HG03108 (cell line): ENCODE measurements at regions not wholly inside any gene's neighbourhood (a gene's known extent, or its start where the extent isn't known, plus 50 kb on each side); places are given as distances from the start of the nearest gene placed in this dataset.
A peak's percentile ranks its signal among the peaks of the same experiment; 100 is the strongest.
"Not testable (repeated sequence)": the region's sequence is repeated elsewhere in the genome, so short reads cannot be mapped to it uniquely, and the experiment has no call there.

Source experiments
- ATAC-seq: cut with Tn5 transposase; IDR thresholded peaks from one replicate; pipeline ENCODE4 v1.9.1; 2021; ENCODE audit warnings: moderate library complexity; ENCODE audit not compliant: unreplicated experiment

DNA sequence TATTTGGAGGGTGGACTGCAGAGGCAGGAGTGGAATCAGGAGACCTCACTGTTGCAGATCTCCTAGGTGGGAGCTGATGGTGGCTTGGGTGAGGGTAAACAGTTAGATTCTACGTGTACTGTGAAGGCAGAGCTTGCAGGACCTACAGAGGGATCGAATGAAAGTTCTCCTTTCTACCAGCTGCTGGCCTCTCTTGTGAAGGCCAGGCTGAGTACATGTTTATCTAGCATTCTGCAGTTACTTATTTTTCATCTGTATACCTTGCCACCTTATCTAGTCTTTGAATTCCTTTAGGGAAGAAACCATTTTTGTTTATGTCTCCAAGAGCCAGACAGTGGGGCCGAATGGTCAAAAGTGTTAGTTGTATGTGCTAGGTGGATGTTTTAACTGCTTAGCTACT, 57.6 kb downstream of the PTTG1 start:
- ATAC-seq, result no peak

DNA sequence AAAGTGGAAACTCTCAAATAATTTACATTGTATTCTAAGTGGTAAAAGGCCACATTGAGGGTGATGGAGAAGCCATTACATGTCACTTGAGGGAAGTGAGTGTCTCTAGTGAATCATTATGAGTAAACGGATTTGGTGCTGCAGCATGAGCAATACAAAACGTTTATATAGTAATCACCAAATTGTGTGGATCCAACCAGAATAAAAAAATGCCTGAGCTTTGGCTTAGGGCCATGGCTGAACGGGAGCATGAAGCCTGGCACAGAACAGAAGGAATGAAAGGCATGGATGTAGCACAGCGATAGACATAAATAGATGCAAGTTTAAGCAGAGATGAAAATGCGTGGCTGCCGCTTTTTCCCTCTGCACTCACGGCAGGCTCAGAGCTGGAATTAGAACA, 58.3 kb downstream of the PTTG1 start:
- no peak for ATAC-seq

DNA sequence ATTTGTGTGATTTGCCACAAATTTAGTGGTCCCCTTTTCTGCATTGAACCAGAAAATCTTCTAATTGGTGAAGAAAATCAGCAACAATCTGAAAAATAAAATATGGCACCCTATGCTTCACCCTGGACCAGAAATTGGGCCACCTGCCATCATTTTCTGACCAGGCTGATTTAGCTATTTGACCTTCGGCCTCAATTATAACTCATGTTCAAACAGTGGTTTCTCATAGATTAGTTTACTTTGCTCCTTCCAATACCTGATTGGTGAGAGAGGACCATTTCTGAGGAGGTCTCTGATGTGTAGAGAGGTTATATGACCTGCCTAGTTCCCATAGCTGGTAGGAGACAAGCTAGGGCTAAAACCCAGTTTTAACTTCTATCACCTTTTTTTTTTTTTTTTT, 59.0 kb downstream of the PTTG1 start:
- no peak for ATAC-seq

DNA sequence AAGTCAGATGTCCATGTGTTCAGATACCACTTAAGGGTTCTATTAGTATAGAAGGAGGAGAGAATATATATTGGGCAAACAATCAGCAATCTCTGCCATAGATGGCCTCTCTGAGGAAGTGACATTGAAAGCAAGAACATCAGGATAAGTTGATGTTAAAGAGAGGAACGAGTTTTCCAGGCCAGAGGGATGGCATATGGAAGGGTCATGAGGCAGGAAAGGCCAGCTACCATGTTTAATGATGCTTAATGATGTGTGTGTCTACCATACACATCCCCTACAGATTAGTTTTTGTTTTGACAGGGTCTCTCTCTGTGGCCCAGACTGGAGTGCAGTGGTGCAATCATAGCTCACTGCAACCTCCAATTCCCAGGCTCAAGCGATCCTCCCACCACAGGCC, 63.0 kb downstream of the PTTG1 start:
- ATAC-seq, result no peak

DNA sequence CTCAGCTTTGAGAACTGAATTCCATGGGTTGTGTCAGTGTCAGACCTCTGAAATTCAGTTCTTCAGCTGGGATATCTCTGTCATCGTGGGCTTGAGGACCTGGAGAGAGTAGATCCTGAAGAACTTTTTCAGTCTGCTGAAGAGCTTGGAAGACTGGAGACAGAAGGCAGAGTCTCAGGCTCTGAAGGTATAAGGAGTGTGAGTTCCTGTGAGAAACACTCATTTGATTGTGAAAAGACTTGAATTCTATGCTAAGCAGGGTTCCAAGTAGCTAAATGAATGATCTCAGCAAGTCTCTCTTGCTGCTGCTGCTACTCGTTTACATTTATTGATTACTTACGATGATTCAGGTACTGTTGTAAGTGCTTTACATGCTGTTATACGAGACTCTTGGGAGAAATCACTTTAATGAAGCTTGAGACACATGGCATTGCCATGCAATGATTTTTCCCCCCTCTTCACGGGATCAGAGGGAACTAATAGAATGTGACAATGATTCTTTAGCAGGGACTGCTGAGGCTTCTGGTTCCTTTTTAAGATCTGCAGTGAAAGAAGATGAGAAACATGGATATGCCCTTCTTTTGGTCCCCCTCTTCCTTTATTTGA, 63.8 kb downstream of the PTTG1 start:
- ATAC-seq, result no peak

DNA sequence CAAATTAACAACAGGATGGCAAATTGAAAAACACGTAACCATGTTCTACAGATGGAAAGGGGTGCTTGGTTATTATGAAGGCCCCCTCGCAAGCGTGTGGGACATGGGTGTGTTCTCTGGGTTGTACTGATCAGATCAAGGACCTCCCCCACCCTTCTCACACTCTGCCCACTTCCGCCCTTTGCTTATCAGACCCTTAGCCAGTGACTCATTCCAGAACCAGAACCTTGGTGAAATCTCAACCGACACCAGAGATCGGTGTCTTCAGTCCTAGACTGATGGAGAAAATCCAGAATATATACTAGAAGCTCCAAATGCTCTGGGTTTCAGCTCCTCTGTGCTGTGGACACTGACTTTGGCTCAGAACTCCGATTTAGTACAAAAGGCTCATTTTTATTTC, 64.9 kb downstream of the PTTG1 start:
- ATAC-seq, result no peak

DNA sequence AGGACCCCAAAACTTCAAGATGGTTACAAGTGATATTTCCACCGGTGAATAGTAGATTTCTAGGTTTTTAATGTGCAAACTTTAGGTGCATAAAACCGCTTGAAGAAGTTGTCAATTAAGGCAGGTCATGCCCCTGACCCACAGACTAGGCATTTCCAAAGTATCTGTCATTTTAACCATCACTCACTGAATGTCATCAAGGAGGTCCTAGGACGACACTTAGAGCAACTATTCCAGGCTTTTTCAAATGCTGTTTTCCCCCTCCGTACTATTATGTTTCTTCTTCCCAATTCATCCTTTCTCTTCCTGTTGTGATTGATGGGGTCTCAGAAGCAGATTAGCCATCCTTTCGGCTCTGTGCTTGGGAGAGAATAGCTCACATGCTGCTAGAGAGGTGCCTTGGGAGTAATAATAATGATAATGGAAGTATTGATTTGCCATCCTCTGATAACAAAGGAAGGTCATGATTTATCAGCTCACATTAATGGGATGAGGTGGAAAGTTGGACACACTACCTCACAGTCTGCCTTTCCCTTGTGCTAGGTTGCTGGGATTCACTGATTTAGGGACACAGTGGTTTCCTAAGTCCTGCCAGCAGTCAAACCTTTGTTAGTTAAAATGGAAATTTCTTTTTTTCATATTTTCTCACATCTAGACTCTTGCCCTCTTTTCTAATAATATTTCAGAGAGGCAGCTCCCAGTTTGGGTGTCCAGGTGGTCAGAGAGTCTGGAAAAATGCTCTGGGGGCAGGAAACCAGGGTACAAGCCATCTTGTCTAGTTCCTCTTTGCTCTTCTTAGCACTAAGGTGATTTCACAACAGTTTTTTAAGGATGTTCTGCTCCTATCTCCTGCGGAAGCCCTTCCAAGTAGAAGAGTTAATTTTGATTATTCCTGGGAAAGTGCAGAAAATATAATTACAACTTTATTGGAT, 67.0 kb downstream of the PTTG1 start:
- no peak for ATAC-seq

DNA sequence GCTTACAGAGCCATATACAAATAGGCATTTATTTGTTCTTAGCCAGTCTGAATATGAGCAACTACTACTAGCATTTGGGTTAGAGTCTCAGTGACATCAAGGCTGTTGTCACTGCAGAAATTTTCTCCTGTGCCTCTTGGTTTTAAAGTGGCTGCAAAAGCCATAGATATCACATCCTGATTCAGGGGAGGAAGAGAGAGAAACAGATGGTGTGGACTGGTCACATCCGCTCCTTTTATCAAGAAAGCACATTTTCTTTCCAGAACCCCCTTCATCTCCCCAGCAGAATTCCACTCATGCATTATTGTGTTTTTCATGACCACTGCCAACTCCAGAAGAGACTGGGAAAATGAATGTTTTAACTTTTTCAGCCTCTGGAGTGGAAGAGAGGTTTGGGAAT, 69.8 kb downstream of the PTTG1 start:
- ATAC-seq, result no peak

DNA sequence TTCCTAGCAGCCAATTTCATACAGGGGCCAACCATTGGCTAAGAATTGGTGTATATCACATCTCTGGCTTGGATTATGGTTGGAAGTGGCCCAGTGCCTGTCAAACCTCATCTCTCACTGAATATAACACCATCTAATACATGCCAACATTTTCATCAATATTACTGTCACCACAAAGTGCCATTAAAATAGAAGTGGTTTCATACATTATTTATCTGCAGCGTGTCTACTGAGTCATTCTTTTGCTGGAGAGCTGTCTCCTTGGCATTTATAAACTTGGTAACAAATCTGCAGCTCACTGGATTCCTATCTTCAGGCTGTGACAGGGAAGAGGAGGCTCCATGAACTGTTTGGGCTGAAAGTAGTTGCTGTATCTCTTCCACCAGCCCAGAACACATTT, 70.9 kb downstream of the PTTG1 start:
- ATAC-seq, result no peak

DNA sequence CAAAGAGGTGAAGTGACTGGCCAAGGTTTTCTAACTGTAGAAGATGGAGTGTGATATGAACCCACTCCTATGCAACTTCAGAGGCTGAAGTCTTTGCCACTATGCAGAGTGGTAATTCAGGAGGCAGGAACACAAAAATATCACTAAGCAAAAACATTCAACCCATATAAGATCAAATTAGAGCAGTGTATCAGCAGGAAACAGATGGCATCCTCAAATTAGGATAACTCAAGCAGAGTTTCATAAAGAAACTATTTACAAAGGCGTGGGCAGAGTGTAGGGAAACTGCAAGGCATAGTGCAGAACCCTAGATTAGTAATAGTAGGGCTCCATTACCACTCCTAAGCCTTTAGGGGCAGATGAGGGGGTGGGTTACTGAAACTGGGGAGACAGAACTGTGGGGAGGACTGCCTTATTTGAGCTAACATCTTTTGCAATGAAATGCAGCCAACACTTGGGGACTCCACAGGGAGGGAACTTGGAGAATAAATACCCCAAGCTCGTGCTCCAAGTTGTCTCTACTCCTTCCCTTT, 72.2 kb downstream of the PTTG1 start:
- ATAC-seq, result no peak

DNA sequence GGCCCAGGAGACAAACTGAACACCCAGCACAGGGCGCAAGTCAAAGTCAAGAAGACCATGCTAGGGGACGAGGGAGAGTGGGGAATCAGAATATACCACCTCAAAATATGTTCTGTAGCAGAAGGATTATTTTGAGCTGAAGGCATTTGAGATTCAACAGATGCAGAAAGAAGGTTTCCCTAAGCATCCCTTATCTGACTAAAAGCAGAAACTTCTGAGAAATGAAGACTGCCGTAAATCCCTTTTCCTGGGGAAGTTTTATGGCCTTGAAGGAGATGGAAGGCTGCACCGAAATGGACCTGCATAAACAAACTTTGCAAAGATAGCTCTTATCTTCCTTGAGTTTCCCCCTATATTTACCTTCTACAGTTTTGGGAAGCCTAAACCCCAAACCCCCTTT, 72.8 kb downstream of the PTTG1 start:
- ATAC-seq, result no peak

DNA sequence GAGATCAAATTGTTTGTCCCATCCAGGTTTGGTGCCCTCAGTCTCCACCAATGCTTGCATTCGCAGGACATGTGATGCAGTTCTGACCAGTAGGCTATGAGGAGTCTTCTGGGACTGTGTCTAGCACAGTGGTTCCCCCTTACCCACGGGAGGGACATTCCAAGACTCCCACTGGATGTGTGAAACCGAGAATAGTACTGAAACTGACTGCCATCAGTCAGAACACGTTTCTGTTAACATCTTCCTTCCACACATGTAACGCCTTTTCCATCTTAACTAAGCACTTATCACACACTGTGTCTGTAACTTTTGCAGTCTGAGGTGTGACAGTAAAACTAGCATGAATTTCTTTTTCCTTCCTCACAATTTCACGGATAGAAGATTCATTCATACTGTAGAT, 74.7 kb downstream of the PTTG1 start:
- no peak for ATAC-seq

DNA sequence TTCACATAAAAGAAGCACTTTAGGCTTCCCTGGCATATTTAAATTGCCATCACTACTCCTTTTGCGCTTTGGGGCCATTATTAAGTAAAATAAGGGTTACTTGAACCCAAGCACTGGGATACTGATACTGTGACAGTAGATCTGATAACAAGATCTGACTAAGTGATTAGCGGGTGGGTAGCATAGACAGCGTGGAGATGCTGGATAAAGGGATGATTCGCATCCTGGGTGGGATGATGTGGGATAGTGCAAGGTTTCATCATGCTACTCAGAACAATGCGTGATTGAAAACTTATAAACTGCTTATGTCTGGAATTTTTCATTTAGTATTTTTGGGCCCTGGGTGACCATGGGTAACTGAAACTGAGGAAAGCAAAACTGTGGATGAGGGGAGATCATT, 75.1 kb downstream of the PTTG1 start:
- ATAC-seq, result no peak

DNA sequence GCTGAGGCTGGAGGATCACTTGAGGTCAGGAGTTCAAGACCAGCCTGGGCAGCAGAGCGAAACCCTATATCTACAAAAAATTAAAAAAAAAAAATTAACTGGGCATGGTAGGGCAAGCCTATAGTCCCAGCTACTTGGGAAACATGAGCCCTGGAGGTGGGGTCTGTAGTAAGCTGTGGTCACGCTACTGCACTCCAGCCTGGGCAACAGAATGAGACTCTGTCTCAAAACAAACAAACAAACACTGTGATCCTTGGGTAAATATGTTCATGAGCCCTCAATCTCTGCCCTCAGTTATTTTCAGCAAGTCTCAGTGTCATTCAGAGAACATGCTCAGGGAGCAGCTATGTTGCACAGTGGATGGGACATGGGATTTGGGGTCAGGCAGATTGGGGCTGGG, 76.2 kb downstream of the PTTG1 start:
- no peak for ATAC-seq

DNA sequence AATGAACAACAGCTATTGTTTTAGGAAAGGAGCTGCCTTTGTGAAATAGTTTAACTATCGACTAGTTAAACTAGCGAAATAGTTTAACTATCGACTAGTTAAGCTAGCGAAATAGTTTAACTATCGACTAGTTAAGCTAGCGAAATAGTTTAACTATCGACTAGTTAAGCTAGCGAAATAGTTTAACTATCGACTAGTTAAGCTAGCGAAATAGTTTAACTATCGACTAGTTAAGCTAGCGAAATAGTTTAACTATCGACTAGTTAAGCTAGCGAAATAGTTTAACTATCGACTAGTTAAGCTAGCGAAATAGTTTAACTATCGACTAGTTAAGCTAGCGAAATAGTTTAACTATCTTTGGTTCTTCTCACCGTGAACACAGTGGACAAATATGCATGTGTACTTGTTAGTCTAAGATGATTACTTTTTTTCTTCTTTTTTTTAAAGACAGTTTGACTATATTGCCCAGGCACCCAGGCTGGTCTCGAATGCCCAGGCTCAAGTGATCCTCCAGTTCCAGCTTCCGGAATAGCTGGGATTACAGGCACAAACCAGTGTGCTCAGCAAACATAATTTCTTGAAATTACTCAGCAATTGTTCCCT, 76.9 kb downstream of the PTTG1 start:
- not testable (repeated sequence) for ATAC-seq

DNA sequence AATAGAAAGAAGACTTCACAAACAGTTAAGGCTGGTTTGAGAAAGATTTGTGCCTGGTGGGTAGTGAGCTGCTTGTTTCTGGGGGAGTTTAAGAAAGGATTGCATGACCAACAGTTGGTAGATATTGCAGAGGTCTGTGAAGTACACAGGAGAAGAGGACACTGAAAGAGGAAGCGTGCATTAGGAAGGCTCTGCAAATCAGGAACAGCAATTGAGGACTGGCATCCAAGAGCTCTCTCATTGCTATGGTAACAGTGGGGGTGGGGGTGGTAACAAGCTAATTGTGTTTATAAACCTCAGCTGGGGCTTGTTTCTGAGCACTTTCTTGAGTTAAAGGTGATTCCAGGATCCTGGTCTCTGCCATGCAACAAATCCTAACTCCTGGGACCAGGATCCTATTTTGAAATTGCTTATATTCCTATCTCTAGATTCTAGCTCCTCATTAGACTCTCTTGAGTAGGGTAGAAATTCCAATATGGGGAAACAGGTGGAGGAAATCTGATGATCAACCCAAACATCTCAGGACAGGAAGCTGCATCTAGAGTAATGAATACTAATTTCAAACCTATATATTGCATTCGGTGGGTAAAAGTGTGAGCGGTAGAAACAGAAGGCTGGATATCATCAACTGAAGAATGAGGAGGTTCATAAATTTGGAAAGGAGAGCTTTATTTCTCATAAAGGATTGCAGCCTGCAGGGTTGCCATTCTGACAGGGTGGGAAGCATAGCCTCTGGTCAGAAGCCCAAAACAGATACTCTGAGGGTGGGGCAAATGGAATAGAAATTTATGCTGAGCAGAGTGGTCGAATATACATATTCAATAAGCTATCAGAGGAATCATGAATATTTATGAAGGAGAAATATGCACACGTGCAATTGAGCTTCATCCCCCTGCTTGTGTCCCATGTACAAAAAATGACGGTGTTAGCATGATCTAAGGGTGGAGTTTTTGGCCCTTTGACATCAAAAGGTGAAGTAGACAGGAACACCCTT, 79.4 kb downstream of the PTTG1 start:
- peak; percentile 44 for ATAC-seq

DNA sequence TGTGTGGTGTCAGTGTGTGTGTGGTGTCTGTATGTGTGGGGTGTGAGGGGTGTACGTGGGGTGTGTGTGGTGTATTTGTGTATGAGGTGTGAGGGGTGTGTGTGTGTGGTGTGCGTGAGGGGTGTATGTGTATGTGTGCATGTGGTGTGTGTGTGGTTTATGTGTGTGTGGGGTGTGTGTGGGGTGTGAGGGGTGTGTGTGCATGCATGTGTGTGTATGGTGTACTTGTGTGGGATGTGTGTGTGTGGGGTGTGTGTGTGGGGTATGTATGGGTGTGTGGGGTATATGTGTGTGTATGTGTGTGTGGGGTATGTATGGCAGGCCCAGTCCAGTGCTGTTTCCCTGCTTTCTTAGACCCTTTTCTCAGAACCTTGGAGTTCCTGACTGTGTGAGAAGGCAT, 83.3 kb downstream of the PTTG1 start:
- ATAC-seq, result no peak

DNA sequence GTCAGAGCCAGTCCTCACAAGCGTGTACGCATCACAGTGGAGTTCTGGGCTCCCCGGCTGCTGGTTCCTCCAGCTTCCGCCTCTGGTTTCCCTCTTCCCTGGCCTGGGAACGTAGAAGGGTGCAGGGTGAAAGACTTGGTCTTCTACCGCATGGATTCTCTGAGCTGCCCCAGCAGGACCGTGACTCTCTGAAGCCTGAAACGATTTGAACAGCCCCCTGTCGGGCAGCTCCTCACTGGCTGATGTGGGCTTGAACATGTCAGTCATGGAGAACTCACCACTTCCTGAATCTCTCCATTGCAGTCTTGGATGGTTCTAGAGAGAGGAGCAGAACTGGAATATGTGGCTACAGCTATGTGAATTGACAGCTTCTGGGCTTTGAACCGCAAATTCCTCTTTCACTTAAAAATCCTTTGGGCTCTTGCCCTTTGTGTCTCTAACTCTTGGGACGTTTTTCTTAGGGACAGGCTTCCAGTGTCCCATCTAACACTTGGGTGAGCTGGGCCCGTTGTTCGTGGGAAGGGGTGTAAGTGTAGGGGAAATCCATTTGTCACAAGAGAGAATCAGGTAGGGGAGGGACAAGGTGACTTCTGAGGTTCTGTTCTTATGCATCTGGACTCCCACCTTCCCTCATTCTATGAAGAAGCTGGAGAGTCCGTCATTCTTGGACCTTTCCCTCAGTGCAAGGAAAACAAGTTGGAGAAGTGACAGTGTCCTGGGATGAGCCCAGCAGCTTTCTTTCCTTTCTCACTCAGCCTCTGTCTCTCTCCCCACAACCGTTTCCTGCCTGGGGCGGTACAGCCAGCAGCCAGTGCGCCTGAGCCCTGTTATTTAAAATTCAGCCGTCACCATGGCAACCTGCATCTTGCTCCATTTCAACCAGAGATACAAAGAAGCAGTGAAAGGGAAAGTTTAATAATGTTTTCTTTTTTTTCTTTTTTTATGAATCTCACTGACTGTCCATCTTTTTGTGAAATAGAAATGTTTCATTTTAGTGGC, 84.7 kb downstream of the PTTG1 start:
- ATAC-seq, result peak; percentile 80

DNA sequence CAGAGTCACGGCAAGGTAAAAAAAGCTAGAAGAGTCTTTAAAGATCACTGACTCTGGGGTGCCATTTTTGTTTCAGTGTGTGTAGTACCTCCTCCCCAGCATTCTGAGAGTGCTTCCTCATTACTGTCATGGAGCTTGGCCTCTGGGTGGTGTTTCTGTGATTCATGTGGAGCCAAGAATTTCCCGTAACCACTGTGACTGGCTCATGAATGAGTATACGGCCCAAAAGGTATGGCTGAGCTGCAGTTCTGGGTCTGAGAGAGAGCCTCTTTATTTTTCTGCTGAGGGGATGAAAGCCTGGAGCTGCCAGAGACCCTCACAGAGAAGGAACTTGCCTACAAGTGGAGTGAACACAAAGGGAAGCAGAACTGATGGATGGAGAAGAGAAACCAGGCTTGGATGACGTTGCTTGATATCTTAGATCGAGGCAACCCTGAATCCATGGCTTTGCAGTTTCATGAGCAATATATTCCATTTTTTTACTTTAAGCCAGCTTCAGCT, 85.6 kb downstream of the PTTG1 start:
- ATAC-seq, result no peak
